GM13977 (cell line): ENCODE measurements at regions not wholly inside any gene's neighbourhood (a gene's known extent, or its start where the extent isn't known, plus 50 kb on each side); places are given as distances from the start of the nearest gene placed in this dataset.

ENCODE experiments used
- DNase-seq: peaks from one replicate; pipeline ENCODE4 v3.0.0; 2012; ENCODE audit warnings: low spot score
- CTCF ChIP-seq: IDR thresholded peaks from 2 replicates; pipeline ENCODE4 v1.5.1; 2012; ENCODE audit warnings: mild to moderate bottlenecking, control low read depth; ENCODE audit not compliant: insufficient read depth; ENCODE audit errors: extremely low read depth, missing control alignments
- in situ Hi-C: fragments of 300-500 bp; cut with MboI; formaldehyde crosslinking; loops from one replicate; pipeline ENCODE4 v1.12.0; 2022; ENCODE audit warnings: low sequenced_read_pairs, low pct_unique_long_range_greater_than_20kb, mixed read lengths, inconsistent platforms; ENCODE audit not compliant: unreplicated experiment

- TF ChIP-seq CTCF: no peak
- in situ Hi-C loops: no loop called here
- no peak for DNase-seq
These were observed 250.1 kb upstream of the MEF2C start for GRCh38 chr5:89133129-89133528.

- in situ Hi-C loops: no loop called here
- DNase-seq: no peak
- TF ChIP-seq CTCF: no peak
These were observed 247.9 kb upstream of the MEF2C start for GRCh38 chr5:89130851-89131250.

GRCh38 chr5:89129941-89130340 lies 247.0 kb upstream of the MEF2C start:
- in situ Hi-C loops: no loop called here
- no peak for DNase-seq
- no peak for TF ChIP-seq CTCF

GRCh38 chr5:89128906-89129625 lies 246.1 kb upstream of the MEF2C start:
- no peak for TF ChIP-seq CTCF
- DNase-seq: no peak
- in situ Hi-C loops: no loop called here

- in situ Hi-C loops: no loop called here
- no peak for TF ChIP-seq CTCF
- DNase-seq: no peak
These were observed 245.1 kb upstream of the MEF2C start for GRCh38 chr5:89128092-89128491.

GRCh38 chr5:89127191-89127590 lies 244.2 kb upstream of the MEF2C start:
- no peak for DNase-seq
- in situ Hi-C loops: no loop called here
- no peak for TF ChIP-seq CTCF
